HEK293 (cell line): ENCODE measurements at regions not wholly inside any gene's neighbourhood (a gene's known extent, or its start where the extent isn't known, plus 50 kb on each side); places are given as distances from the start of the nearest gene placed in this dataset.

ENCODE experiments used
- CTCF ChIA-PET: fragments of 350-600 bp; formaldehyde crosslinking; extraction: SDS; loops from one replicate; lab custom pipeline; 2021; ENCODE audit warnings: antibody characterized with exemption; lab: Yijun Ruan, JAX
- POLR2A ChIA-PET: fragments of 300-600 bp; formaldehyde crosslinking; extraction: SDS; loops from one replicate; lab custom pipeline; 2020; ENCODE audit warnings: antibody characterized with exemption, inconsistent platforms; lab: Yijun Ruan, JAX
- H3K27ac ChIP-seq: fragments of 200-500 bp; sonication (Bioruptor generic); 2 replicates; pipeline ENCODE4 v1.5.1; 2014; ENCODE audit warnings: low read depth, low read length, control low read depth, inconsistent platforms; ENCODE audit errors: extremely low read depth
- H3K36me3 ChIP-seq, 2 experiments: fragments of 200-500 bp in 1 of 2; sonication (Bioruptor generic) in 1 of 2; 1 replicate in 1 of 2; 2 replicates in 1 of 2; pipeline ENCODE4 v1.5.1; 2014 to 2017; ENCODE audit warnings: inconsistent platforms in 2 of 2, low read length in 2 of 2; ENCODE audit not compliant: control insufficient read depth in 2 of 2, insufficient read depth in 1 of 2
- H3K4me1 ChIP-seq: fragments of 200-500 bp; sonication (Bioruptor generic); 2 replicates; pipeline ENCODE4 v1.5.1; 2014; ENCODE audit warnings: mild to moderate bottlenecking, low read length, inconsistent platforms; ENCODE audit not compliant: control insufficient read depth, insufficient read depth
- H3K4me3 ChIP-seq: 2 replicates; pipeline ENCODE4 v1.5.1; 2011; ENCODE audit warnings: low read depth, mild to moderate bottlenecking, control low read depth, low read length, moderate library complexity
- H3K9me3 ChIP-seq: fragments of 200-500 bp; sonication (Bioruptor generic); 2 replicates; pipeline ENCODE4 v1.5.1; 2014; ENCODE audit warnings: low read depth, low read length, inconsistent platforms; ENCODE audit not compliant: control insufficient read depth, insufficient read depth
- CTCF ChIP-seq: fragments of 450-650 bp; formaldehyde crosslinking; IDR thresholded peaks from 2 replicates; pipeline ENCODE4 v1.5.1; 2016; ENCODE audit warnings: missing biosample characterization, missing genetic modification characterization
- GFI1B ChIP-seq: fragments of 450-650 bp; formaldehyde crosslinking; IDR thresholded peaks from 2 replicates; pipeline ENCODE4 v1.5.1; 2016; ENCODE audit warnings: missing biosample characterization, missing genetic modification characterization
- KLF7 ChIP-seq: fragments of 450-650 bp; formaldehyde crosslinking; IDR thresholded peaks from 2 replicates; pipeline ENCODE4 v1.5.1; 2016; ENCODE audit warnings: missing biosample characterization, missing genetic modification characterization, borderline replicate concordance
- KLF8 ChIP-seq: fragments of 450-650 bp; formaldehyde crosslinking; IDR thresholded peaks from 2 replicates; pipeline ENCODE4 v1.5.1; 2016; ENCODE audit warnings: missing biosample characterization, missing genetic modification characterization
- MEIS1 ChIP-seq: sonication (generic); formaldehyde crosslinking; IDR thresholded peaks from 2 replicates; pipeline ENCODE4 v1.8.1; 2022; ENCODE audit warnings: missing genetic modification reagents, mild to moderate bottlenecking, borderline replicate concordance
- PBX3 ChIP-seq: sonication (generic); formaldehyde crosslinking; IDR thresholded peaks from 2 replicates; pipeline ENCODE4 v1.8.1; 2022; ENCODE audit warnings: mild to moderate bottlenecking, moderate library complexity, missing genetic modification reagents
- PRDM2 ChIP-seq: fragments of 450-650 bp; formaldehyde crosslinking; IDR thresholded peaks from 2 replicates; pipeline ENCODE4 v1.5.1; 2016; ENCODE audit warnings: missing biosample characterization, missing genetic modification characterization, borderline replicate concordance
- SALL2 ChIP-seq: fragments of 450-650 bp; formaldehyde crosslinking; IDR thresholded peaks from 2 replicates; pipeline ENCODE4 v1.5.0; 2017; ENCODE audit warnings: missing biosample characterization, mild to moderate bottlenecking, missing genetic modification characterization, borderline replicate concordance
- ZBTB8A ChIP-seq: fragments of 450-650 bp; formaldehyde crosslinking; IDR thresholded peaks from 2 replicates; pipeline ENCODE4 v1.5.1; 2016; ENCODE audit warnings: missing biosample characterization, missing genetic modification characterization
- ZFP41 ChIP-seq: fragments of 450-650 bp; formaldehyde crosslinking; IDR thresholded peaks from 2 replicates; pipeline ENCODE4 v1.5.1; 2016; ENCODE audit warnings: missing biosample characterization, missing genetic modification characterization, borderline replicate concordance
- ZNF175 ChIP-seq: fragments of 450-650 bp; formaldehyde crosslinking; IDR thresholded peaks from 2 replicates; pipeline ENCODE4 v1.5.1; 2016; ENCODE audit warnings: missing biosample characterization, missing genetic modification characterization
- ZNF398 ChIP-seq: fragments of 450-650 bp; formaldehyde crosslinking; IDR thresholded peaks from 2 replicates; pipeline ENCODE4 v1.5.1; 2017; ENCODE audit warnings: missing biosample characterization, missing genetic modification characterization
- ZNF433 ChIP-seq: fragments of 450-650 bp; formaldehyde crosslinking; IDR thresholded peaks from 2 replicates; pipeline ENCODE4 v1.5.1; 2016; ENCODE audit warnings: missing biosample characterization, missing genetic modification characterization, low read depth
- ZNF529 ChIP-seq: fragments of 450-650 bp; formaldehyde crosslinking; IDR thresholded peaks from 2 replicates; pipeline ENCODE4 v1.5.1; 2017; ENCODE audit warnings: missing genetic modification characterization, missing biosample characterization; ENCODE audit not compliant: insufficient replicate concordance
- ZNF544 ChIP-seq: fragments of 450-650 bp; formaldehyde crosslinking; IDR thresholded peaks from 2 replicates; pipeline ENCODE4 v1.5.0; 2017; ENCODE audit warnings: missing biosample characterization, missing genetic modification characterization
- ZNF548 ChIP-seq: fragments of 450-650 bp; formaldehyde crosslinking; IDR thresholded peaks from 2 replicates; pipeline ENCODE4 v1.5.1; 2016; ENCODE audit warnings: missing biosample characterization, missing genetic modification characterization
- ZNF621 ChIP-seq: fragments of 450-650 bp; formaldehyde crosslinking; IDR thresholded peaks from 2 replicates; pipeline ENCODE4 v1.5.1; 2017; ENCODE audit warnings: missing biosample characterization, missing genetic modification characterization
- ZNF664 ChIP-seq: fragments of 450-650 bp; formaldehyde crosslinking; IDR thresholded peaks from 2 replicates; pipeline ENCODE4 v1.5.1; 2016; ENCODE audit warnings: missing biosample characterization, missing genetic modification characterization
- ZNF830 ChIP-seq: fragments of 450-650 bp; IDR thresholded peaks from 2 replicates; pipeline ENCODE4 v1.5.0; 2018; ENCODE audit warnings: missing biosample characterization, missing genetic modification characterization, low read depth, mild to moderate bottlenecking, moderate library complexity

GRCh38 chr10:76740514-76740913 is 897.1 kb downstream of the KCNMA1 start:
- CTCF ChIA-PET = no interaction called here

GRCh38 chr10:76738991-76739390 is 898.6 kb downstream of the KCNMA1 start:
- Histone ChIP-seq H3K9me3 (no peaks in the 10 kb centered on the region), H3K4me1 (no peaks in the 10 kb centered on the region), H3K4me3 (no peak overlapping the region), H3K27ac (no peak overlapping the region), H3K36me3 (no peaks in the 10 kb centered on the region)
- TF ChIP-seq KLF8 (tag by site-specific recombination) (no peak), ZNF529 (no peak), ZNF664 (tag by site-specific recombination) (no peak), ZNF548 (no peak), ZNF544 (tag by site-specific recombination) (no peak), ZNF433 (tag by site-specific recombination) (no peak), ZFP41 (tag by site-specific recombination) (no peak)
- ChIA-PET POLR2A (no interaction called here), CTCF (interaction anchor here (0.5 kb wide), 1 partner anchor 13 kb away, joined by 3 read pairs; no protein-coding TSS in a partner anchor)

More at GRCh38 chr10:76740514-76740913, 897.1 kb downstream of the KCNMA1 start:
- POLR2A ChIA-PET = no interaction called here
- Histone ChIP-seq H3K4me3 (no peak overlapping the region), H3K9me3 (no peaks in the 10 kb centered on the region), H3K27ac (no peak overlapping the region), H3K36me3 (no peaks in the 10 kb centered on the region), H3K4me1 (no peaks in the 10 kb centered on the region)
- TF ChIP-seq ZNF398 (tag by site-specific recombination) (no peak), SALL2 (no peak), CTCF (no peak)

GRCh38 chr10:76736815-76737618 is 900.6 kb downstream of the KCNMA1 start:
- TF ChIP-seq PBX3 = no peak
- TF ChIP-seq ZNF529 = no peak
- TF ChIP-seq ZNF433 (tag by site-specific recombination) = no peak
- TF ChIP-seq MEIS1 (CRISPR knock-in tag) = no peak
- TF ChIP-seq ZNF830 (tag by site-specific recombination) = no peak
- no peak for TF ChIP-seq GFI1B (tag by site-specific recombination)
- no peak for TF ChIP-seq ZNF175 (tag by site-specific recombination)
- TF ChIP-seq ZBTB8A (tag by site-specific recombination) = no peak
- no peak for TF ChIP-seq KLF7
- no peak for TF ChIP-seq PRDM2 (tag by site-specific recombination)
- TF ChIP-seq ZNF621 (tag by site-specific recombination) = no peak
- TF ChIP-seq, all 188 proteins: peak for 0
- CTCF ChIA-PET = no interaction called here
- Histone ChIP-seq H3K27ac (no peak overlapping the region), H3K4me1 (no peaks in the 10 kb centered on the region), H3K4me3 (no peak overlapping the region), H3K9me3 (no peaks in the 10 kb centered on the region), H3K36me3 (no peaks in the 10 kb centered on the region)
- POLR2A ChIA-PET = no interaction called here
